GM18867 (cell line): ENCODE measurements at regions not wholly inside any gene's neighbourhood (a gene's known extent, or its start where the extent isn't known, plus 50 kb on each side); places are given as distances from the start of the nearest gene placed in this dataset.
"Not testable (repeated sequence)": the region's sequence is repeated elsewhere in the genome, so short reads cannot be mapped to it uniquely, and the experiment has no call there.

ENCODE experiments used
- ATAC-seq: cut with Tn5 transposase; IDR thresholded peaks from one replicate; pipeline ENCODE4 v1.9.1; 2021; ENCODE audit warnings: mild to moderate bottlenecking, moderate library complexity; ENCODE audit not compliant: unreplicated experiment

DNA sequence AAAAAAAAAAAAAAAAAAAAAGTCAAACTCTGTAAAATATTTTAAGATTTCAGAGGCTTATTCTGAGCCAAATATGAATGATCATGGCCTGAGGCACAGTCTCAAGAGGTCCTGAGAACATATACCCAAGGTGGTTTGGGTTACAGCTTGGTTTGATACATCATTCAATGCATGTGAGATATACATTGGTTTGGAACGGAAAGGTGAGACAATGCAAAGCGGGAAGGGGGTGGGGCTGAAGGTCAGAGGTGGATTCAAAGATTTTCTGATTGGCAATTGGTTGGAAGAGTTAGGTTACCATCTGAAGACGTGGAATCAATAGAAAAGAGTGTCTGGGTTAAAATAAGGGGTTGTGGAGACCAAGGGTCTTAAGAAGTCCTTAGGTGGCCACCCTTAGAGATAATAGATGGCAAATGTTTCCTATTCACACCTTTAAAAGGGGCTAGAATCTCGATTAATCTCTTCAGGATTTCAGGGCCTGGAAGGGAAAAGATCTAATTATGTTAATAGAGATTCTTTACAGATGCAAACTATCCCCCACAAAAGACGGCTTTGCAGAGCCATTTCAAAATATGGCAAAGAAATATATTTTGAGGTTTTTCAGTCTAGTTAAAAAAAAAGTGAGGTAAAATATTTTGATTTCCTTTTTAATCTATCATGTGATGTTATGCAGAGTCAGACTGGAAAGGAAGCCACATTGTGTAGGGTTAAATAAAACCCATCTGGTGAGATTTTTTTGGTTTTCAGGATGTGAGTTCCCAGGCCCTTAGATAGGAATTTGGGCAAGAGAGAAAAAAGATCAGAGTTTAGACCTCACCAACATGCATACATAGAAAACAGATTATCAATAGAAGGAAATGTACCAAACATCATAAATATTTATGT lies 173.8 kb upstream of the CNOT2 start:
- ATAC-seq = no peak

DNA sequence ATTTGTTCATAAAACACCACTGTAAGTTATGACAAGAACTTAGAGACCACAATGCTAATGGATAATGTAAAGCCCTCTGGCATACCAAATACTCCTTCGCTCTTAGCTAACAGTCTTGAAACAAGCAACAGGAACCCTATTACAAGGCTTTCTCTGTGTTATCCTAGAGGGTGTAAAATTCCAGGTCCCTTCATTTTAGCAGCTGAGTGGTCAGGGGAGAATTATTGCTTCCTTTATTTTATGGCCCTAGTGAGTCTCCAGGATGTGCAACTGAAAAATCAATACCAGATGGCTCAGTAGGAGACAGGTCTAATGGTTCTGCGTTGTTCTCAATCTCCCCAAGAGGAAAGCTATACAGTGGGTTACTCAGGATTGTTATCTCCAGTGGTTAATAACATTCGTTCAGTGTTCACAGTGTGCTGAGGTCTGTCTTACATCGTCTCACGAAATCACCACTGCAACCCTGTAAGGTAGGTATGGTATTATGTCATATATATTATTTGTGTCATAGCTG lies 172.7 kb upstream of the CNOT2 start:
- ATAC-seq = no peak

DNA sequence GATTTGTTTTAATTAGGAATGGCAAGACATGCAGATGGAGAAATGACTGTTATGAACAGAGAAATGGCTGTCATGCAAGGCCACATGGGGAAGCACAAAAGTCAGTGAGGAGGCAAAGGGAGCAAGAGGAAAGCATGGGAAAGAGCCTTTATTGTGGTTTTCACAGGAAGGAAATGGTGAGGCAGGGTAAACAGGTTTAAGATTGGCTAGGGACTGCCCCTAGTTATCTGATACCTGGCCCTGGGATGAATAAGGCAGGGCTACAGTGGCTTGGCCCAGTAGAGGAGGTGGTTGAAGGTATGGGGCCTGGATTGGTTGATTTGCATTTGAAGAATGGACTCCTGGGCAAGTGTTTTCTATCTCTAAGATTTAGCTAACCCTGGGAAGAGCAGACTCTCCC lies 168.7 kb upstream of the CNOT2 start:
- no peak for ATAC-seq

GRCh38 chr12:70077441-70077840 lies 165.8 kb upstream of the CNOT2 start:
- no peak for ATAC-seq

DNA sequence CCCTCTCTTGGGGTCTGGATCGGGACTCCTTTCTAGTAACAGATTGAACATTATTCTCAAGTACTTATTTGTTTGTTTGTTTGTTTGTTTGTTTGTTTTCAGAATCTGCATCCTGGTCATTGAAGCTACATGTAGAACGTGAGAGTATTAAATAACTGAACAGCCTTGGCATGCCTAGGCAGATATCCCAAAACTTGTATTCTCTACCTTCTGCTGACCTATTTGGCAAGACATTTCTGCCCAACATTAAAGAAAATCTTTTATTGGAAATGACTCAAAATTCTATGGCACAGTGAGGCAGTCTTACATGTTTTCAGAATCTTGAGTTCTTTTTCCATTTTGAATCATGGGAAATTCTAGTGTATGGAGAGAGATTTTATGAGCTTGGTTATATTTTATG lies 165.1 kb upstream of the CNOT2 start:
- no peak for ATAC-seq

- no peak for ATAC-seq
Observed at GRCh38 chr12:70080566-70080965, 162.7 kb upstream of the CNOT2 start.

DNA sequence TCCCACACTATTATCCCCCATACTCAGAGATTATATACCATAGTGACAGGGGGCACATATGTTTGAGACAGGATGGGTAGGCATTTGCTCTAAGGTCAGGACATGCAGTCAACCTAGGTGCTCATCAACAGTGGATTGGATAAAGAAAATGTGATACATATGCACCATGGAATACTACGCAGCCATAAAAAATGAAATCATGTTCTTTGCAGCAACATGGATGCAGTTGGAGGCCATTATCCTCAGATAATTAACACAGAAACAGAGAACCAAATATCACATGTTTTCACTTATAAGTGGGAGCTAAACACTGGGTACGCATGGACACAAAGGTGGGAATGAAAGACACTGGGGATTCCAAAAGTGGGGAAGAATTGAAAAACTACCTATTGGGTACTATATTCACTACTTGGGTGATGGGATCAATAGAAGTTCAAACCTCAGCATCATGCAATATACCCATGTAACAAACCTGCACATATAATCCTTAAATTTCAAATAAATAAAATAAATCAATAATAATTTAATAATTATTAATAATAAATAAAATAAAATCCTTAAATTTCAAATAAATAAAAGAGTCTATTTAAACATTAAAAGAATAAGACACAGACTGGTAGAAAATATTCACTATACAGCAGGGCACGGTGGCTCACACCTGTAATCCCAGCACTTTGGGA lies 160.1 kb upstream of the CNOT2 start:
- ATAC-seq = no peak

GRCh38 chr12:70083677-70084020 lies 159.6 kb upstream of the CNOT2 start:
- no peak for ATAC-seq

GRCh38 chr12:70086372-70086771 lies 156.9 kb upstream of the CNOT2 start:
- ATAC-seq = not testable (repeated sequence)

DNA sequence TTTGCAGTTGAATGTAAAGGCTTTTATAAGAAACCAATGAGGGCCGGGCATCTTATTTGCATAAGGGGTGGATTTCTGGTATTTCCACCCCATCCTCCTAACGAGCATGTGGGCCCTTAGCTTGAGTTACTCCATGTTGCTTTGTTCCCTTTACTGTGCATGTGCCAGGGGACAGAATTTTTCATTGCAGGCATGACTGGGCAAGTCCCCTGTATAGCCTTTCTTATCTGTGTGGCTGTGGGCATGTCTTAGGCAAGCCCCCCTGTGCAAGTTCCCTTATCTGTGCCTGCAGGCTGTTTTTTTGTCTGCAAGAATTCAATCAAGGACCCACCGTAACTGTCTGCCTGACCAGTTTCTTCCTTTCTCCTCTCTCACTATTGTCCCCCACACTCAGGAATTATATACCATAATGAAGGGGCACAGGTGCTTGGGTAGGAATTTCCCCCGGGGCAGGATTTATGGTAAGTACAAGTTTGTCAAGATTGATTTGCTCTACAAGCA lies 152.2 kb upstream of the CNOT2 start:
- ATAC-seq = no peak

- no peak for ATAC-seq
Observed at GRCh38 chr12:70094467-70094866, 148.8 kb upstream of the CNOT2 start.

- ATAC-seq = no peak
Observed at GRCh38 chr12:70096759-70097410, 146.3 kb upstream of the CNOT2 start.

GRCh38 chr12:70101064-70101463 lies 142.2 kb upstream of the CNOT2 start:
- ATAC-seq = no peak

GRCh38 chr12:70106347-70106746 lies 136.9 kb upstream of the CNOT2 start:
- ATAC-seq = no peak

DNA sequence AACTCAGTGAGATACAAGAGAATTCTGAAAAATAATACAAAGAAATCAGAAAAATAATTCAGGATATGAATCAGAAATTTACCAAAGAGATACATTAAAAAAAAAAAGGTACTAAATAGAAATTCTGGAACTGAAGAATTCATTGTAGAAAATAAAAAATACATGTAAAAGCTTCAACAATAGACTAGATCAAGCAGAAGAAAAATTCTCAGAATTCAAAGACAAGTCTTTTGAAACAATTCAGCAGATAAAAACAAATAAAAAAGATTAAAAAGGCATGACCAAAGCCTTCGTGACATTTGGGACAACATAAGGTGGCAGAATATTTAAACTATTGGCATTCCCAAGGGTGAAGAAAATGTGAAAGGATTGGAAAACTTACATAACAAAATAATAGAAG lies 133.1 kb upstream of the CNOT2 start:
- no peak for ATAC-seq

DNA sequence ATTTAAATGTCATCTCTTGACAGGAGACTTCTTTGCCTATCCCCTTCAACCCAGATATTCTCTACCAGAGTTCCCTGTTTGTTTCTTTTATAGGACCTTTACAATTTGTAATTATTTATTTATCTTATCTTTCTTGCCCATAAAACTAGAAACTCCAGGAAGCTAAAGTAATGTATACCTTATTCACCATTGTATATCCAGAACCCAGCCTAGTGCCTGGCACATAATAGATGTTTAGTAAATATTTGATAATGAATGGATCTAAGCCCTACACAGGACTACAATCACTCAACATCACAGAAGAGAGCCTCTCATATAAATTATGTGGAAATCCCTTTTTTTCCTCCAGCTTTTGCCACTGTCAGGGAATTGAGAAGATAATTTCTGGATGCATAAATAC lies 125.6 kb upstream of the CNOT2 start:
- ATAC-seq = no peak

DNA sequence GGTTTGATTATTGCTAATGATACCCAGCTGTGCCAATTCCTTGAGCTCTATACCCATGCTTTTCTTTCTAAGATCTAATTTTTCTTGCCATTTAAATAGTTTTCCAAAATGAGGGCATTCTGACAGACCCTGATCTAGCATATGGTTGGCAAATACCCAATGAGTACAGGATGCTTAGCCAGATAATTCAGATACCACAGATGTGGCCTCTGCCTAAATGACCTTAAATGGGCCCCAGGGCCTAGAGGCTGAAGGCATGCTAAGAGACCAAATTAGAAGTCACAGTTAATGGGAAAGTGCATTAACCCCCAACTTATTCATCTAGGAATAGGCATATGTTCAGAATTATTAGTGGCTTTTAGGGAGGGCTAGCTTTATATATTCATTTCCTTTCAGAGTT lies 122.3 kb upstream of the CNOT2 start:
- ATAC-seq = no peak

DNA sequence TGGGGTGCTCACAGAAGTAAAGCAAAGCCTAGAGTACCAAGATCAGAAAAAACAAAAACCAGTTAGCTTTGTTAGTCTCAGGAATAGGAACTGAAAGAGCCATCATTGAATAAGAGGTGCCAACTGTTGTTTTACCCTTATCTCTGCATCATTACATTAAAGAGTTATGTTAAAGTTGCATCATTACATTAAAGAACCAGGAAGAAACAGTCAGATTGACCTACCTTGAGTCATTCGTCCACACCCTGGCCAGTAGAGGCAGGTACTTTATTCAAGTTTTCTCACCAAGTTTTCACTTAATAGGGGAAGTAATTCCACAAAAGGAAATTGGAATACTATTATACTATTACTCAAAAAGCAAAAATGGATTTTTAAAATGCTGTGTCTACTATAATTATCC lies 121.7 kb upstream of the CNOT2 start:
- ATAC-seq = no peak

- ATAC-seq = no peak
Observed at GRCh38 chr12:70122804-70123203, 120.4 kb upstream of the CNOT2 start.

DNA sequence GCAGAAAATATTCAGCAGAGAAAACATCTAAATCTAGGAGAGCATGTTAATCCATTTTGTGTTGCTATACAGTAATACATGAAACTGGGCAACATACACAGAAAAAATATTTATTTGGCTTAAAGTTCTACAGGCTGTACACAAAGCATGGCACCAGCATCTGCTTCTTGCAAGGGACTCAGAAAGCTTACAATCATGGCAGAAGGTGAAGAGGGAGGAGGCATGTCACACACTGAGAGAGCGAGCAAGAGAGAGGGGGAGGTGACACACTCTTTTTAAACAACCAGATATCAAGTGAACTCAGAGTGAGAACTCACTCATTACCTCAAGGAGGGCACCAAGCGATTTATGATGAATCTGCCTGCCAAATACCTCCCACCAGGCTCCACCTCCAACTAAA lies 94.2 kb upstream of the CNOT2 start:
- no peak for ATAC-seq

DNA sequence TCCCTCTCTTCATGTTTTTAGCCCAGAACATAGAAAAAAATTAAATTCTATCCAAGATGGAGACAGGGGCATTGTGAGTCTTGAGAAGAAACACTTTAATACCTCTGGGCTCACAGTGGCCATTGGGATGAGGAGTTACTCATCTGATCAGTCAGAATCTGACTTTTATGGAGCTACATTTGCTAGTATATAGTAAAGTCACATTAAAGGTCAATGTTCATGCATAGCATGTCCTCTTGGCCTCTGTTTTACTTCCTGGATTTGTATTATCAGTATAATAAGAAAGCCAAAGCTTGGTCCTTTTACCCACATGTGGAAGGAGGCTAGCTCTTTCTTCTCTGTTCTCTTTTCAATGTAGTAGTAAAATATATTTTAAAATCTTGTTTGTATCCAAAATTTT lies 93.6 kb upstream of the CNOT2 start:
- ATAC-seq = no peak

DNA sequence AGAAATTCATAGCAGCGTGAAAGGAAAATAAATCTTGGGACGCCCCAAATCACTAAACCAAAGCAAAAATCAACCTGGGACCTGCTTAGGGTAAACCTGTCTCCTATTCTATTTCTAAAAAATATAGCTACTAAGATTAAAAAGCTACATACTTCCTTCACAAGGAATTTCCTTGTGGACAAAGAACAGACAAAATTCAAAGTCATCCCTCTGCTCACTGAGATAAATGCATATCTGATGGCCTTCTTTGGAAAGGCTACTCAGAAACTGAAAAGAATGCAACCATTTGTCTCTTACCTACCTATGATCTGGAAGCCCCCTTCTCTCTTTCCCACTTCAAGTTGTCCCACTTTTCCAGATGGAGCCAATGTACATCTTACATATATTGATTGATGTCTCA lies 93.0 kb upstream of the CNOT2 start:
- ATAC-seq = no peak
